Adrenal gland (tissue), 5 donors: ENCODE measurements at regions not wholly inside any gene's neighbourhood (a gene's known extent, or its start where the extent isn't known, plus 50 kb on each side); places are given as distances from the start of the nearest gene placed in this dataset.

Experiments used
- POLR2A ChIP-seq, 2 donors: fragments of 450-650 bp; IDR thresholded peaks; one replicate each; pipeline ENCODE4 v1.6.1; 2017; ENCODE audit warnings: antibody characterized with exemption in 2 of 2, mild to moderate bottlenecking in 2 of 2, moderate library complexity in 1 of 2
- TF ChIP-seq, protein P1 (sequence below), 6 experiments: fragments of 450-650 bp in 4 of 6; fragments of 200-600 bp in 2 of 6; sonication (generic) in 1 of 6; IDR thresholded peaks; 1 replicate in 5 of 6; 2 replicates in 1 of 6; pipeline versions ENCODE4 v1.5.1 to v1.8.0; 2016 to 2021; ENCODE audit warnings: antibody characterized with exemption in 6 of 6, mild to moderate bottlenecking in 2 of 6, moderate library complexity in 1 of 6
- donor health status: DM: no; HTN: no; CAD: no.

GRCh38 chr3:64375737-64376136, 150.5 kb upstream of the PRICKLE2 start:
- TF ChIP-seq, protein P1, sequence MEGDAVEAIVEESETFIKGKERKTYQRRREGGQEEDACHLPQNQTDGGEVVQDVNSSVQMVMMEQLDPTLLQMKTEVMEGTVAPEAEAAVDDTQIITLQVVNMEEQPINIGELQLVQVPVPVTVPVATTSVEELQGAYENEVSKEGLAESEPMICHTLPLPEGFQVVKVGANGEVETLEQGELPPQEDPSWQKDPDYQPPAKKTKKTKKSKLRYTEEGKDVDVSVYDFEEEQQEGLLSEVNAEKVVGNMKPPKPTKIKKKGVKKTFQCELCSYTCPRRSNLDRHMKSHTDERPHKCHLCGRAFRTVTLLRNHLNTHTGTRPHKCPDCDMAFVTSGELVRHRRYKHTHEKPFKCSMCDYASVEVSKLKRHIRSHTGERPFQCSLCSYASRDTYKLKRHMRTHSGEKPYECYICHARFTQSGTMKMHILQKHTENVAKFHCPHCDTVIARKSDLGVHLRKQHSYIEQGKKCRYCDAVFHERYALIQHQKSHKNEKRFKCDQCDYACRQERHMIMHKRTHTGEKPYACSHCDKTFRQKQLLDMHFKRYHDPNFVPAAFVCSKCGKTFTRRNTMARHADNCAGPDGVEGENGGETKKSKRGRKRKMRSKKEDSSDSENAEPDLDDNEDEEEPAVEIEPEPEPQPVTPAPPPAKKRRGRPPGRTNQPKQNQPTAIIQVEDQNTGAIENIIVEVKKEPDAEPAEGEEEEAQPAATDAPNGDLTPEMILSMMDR (IDR thresholded peaks at IDR 0.05), result no peak
- no peak for TF ChIP-seq POLR2A (IDR thresholded peaks at IDR 0.05)
